Uterus (tissue), 2 donors: ENCODE measurements at regions not wholly inside any gene's neighbourhood (a gene's known extent, or its start where the extent isn't known, plus 50 kb on each side); places are given as distances from the start of the nearest gene placed in this dataset.

Experiments used
- POLR2A ChIP-seq, 2 donors: fragments of 450-650 bp; IDR thresholded peaks; one replicate each; pipeline ENCODE4 v1.6.1; 2016; ENCODE audit warnings: antibody characterized with exemption in 2 of 2, mild to moderate bottlenecking in 1 of 2, moderate library complexity in 1 of 2
- TF ChIP-seq, protein P1 (sequence below), 4 experiments: fragments of 200-600 bp in 2 of 4; fragments of 450-650 bp in 2 of 4; sonication (generic) in 2 of 4; IDR thresholded peaks; one replicate each; pipeline ENCODE4 v1.5.1; 2016 to 2019; ENCODE audit warnings: antibody characterized with exemption in 4 of 4, mild to moderate bottlenecking in 2 of 4, moderate library complexity in 1 of 4

GRCh38 chr17:53141731-53142130 is 681.0 kb upstream of the KIF2B start:
- TF ChIP-seq, protein P1, sequence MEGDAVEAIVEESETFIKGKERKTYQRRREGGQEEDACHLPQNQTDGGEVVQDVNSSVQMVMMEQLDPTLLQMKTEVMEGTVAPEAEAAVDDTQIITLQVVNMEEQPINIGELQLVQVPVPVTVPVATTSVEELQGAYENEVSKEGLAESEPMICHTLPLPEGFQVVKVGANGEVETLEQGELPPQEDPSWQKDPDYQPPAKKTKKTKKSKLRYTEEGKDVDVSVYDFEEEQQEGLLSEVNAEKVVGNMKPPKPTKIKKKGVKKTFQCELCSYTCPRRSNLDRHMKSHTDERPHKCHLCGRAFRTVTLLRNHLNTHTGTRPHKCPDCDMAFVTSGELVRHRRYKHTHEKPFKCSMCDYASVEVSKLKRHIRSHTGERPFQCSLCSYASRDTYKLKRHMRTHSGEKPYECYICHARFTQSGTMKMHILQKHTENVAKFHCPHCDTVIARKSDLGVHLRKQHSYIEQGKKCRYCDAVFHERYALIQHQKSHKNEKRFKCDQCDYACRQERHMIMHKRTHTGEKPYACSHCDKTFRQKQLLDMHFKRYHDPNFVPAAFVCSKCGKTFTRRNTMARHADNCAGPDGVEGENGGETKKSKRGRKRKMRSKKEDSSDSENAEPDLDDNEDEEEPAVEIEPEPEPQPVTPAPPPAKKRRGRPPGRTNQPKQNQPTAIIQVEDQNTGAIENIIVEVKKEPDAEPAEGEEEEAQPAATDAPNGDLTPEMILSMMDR (IDR thresholded peaks at IDR 0.05) = no peak
- TF ChIP-seq POLR2A (IDR thresholded peaks at IDR 0.05) = no peak
